Hepatocyte (in vitro differentiated cells): ENCODE measurements at regions not wholly inside any gene's neighbourhood (a gene's known extent, or its start where the extent isn't known, plus 50 kb on each side); places are given as distances from the start of the nearest gene placed in this dataset.

Source experiments
- DNase-seq: peaks from one replicate; pipeline ENCODE4 v3.0.0-alpha.2; 2016; ENCODE audit warnings: low spot score
- H2AFZ ChIP-seq: fragments of 200-600 bp; sonication (generic); 2 replicates; pipeline ENCODE4 v1.6.0; 2016; ENCODE audit warnings: antibody characterized with exemption, mild to moderate bottlenecking
- H3K27ac ChIP-seq: fragments of 200-600 bp; sonication (generic); 2 replicates; pipeline ENCODE4 v1.5.1; 2016; ENCODE audit warnings: mild to moderate bottlenecking
- H3K27me3 ChIP-seq: fragments of 200-600 bp; sonication (generic); 2 replicates; pipeline ENCODE4 v1.6.1; 2016
- H3K36me3 ChIP-seq: fragments of 200-600 bp; sonication (generic); replicated peaks from 2 replicates; pipeline ENCODE4 v1.5.1; 2016; ENCODE audit warnings: low read depth; ENCODE audit not compliant: insufficient read depth
- H3K4me1 ChIP-seq: fragments of 200-600 bp; sonication (generic); 2 replicates; pipeline ENCODE4 v1.5.1; 2016; ENCODE audit warnings: mild to moderate bottlenecking, moderate library complexity; ENCODE audit not compliant: insufficient read depth
- H3K4me2 ChIP-seq: fragments of 200-600 bp; sonication (generic); 2 replicates; pipeline ENCODE4 v1.6.0; 2016
- H3K4me3 ChIP-seq: fragments of 200-600 bp; sonication (generic); 2 replicates; pipeline ENCODE4 v1.5.1; 2016; ENCODE audit warnings: mild to moderate bottlenecking
- H3K79me2 ChIP-seq: fragments of 200-600 bp; sonication (generic); 2 replicates; pipeline ENCODE4 v1.6.0; 2017; ENCODE audit warnings: mild to moderate bottlenecking
- H3K9me2 ChIP-seq: fragments of 200-600 bp; sonication (generic); replicated peaks from 2 replicates; pipeline ENCODE4 v1.6.0; 2017; ENCODE audit warnings: mild to moderate bottlenecking; ENCODE audit not compliant: insufficient read depth
- H3K9me3 ChIP-seq: fragments of 200-600 bp; sonication (generic); 2 replicates; pipeline ENCODE4 v1.5.1; 2016; ENCODE audit warnings: low read depth, mild to moderate bottlenecking
- H4K20me1 ChIP-seq: fragments of 200-600 bp; sonication (generic); 2 replicates; pipeline ENCODE4 v1.6.0; 2016; ENCODE audit warnings: mild to moderate bottlenecking; ENCODE audit not compliant: insufficient read depth, poor library complexity, severe bottlenecking
- CTCF ChIP-seq: fragments of 200-600 bp; sonication (generic); IDR thresholded peaks from 2 replicates; pipeline ENCODE4 v1.5.1; 2016; ENCODE audit warnings: antibody characterized with exemption, mild to moderate bottlenecking; ENCODE audit not compliant: poor library complexity
- EZH2 ChIP-seq: fragments of 200-600 bp; sonication (generic); IDR thresholded peaks from 2 replicates; pipeline ENCODE4 v1.6.1; 2016; ENCODE audit warnings: antibody characterized with exemption, mild to moderate bottlenecking, borderline replicate concordance
- EZH2phosphoT487 ChIP-seq: fragments of 200-600 bp; sonication (generic); IDR thresholded peaks from one replicate; pipeline ENCODE4 v1.6.1; 2018; ENCODE audit warnings: antibody characterized with exemption, mild to moderate bottlenecking, low read depth, moderate library complexity; ENCODE audit not compliant: unreplicated experiment, severe bottlenecking
- WGBS: methylation state at CpG from one replicate; pipeline ENCODE4 v1.1.6; 2016; ENCODE audit warnings: low lambda C conversion rate; ENCODE audit errors: missing lambda C conversion rate; 5-methylcytosine and 5-hydroxymethylcytosine counted together

- H3K27ac ChIP-seq: no peak overlapping the region
- H2AFZ ChIP-seq: no peak overlapping the region
- H4K20me1 ChIP-seq: no peaks in the 10 kb centered on the region
- no peaks in the 10 kb centered on the region for H3K79me2 ChIP-seq
- 79% methylated on average over 5 of the region's 5 CpGs for WGBS
- no peak for DNase-seq
- no peak overlapping the region for H3K4me3 ChIP-seq
- H3K27me3 ChIP-seq: no peaks in the 10 kb centered on the region
- no peak overlapping the region for H3K4me2 ChIP-seq
- H3K36me3 ChIP-seq: no peaks in the 10 kb centered on the region
- H3K9me2 ChIP-seq: no peaks in the 10 kb centered on the region
- no peaks in the 10 kb centered on the region for H3K4me1 ChIP-seq
- H3K9me3 ChIP-seq: no peaks in the 10 kb centered on the region
- TF ChIP-seq CTCF (no peak), EZH2phosphoT487 (no peak), EZH2 (no peak)
These were observed 618.2 kb downstream of the TBC1D22A start for GRCh38 chr22:47380692-47381091.

GRCh38 chr22:47379037-47379436 lies 616.6 kb downstream of the TBC1D22A start:
- Histone ChIP-seq H3K9me3 (no peaks in the 10 kb centered on the region), H3K4me1 (no peaks in the 10 kb centered on the region), H2AFZ (no peak overlapping the region), H3K27ac (no peak overlapping the region), H3K27me3 (no peaks in the 10 kb centered on the region), H3K9me2 (no peaks in the 10 kb centered on the region), H3K36me3 (no peaks in the 10 kb centered on the region), H3K4me3 (no peak overlapping the region), H3K79me2 (no peaks in the 10 kb centered on the region), H3K4me2 (no peak overlapping the region), H4K20me1 (no peaks in the 10 kb centered on the region)
- DNase-seq: no peak
- TF ChIP-seq CTCF: no peak
- no peak for TF ChIP-seq EZH2phosphoT487
- no peak for TF ChIP-seq EZH2
- WGBS: 89% methylated on average over 5 of the region's 37 CpGs

- H3K27ac ChIP-seq: no peak overlapping the region
- H2AFZ ChIP-seq: no peak overlapping the region
- H3K36me3 ChIP-seq: no peaks in the 10 kb centered on the region
- 58% methylated on average over 5 of the region's 5 CpGs for WGBS
- H4K20me1 ChIP-seq: no peaks in the 10 kb centered on the region
- H3K4me1 ChIP-seq: no peaks in the 10 kb centered on the region
- no peak overlapping the region for H3K4me2 ChIP-seq
- no peaks in the 10 kb centered on the region for H3K27me3 ChIP-seq
- H3K4me3 ChIP-seq: no peak overlapping the region
- H3K9me2 ChIP-seq: no peaks in the 10 kb centered on the region
- H3K9me3 ChIP-seq: no peaks in the 10 kb centered on the region
- no peak for DNase-seq
- TF ChIP-seq EZH2 (no peak), EZH2phosphoT487 (no peak), CTCF (no peak)
- H3K79me2 ChIP-seq: no peaks in the 10 kb centered on the region
These were observed 615.6 kb downstream of the TBC1D22A start for GRCh38 chr22:47377926-47378560.
